Pulmonary artery endothelial cell (primary cell): ENCODE measurements at regions not wholly inside any gene's neighbourhood (a gene's known extent, or its start where the extent isn't known, plus 50 kb on each side); places are given as distances from the start of the nearest gene placed in this dataset.
"Not testable (repeated sequence)": the region's sequence is repeated elsewhere in the genome, so short reads cannot be mapped to it uniquely, and the experiment has no call there.

Experiments
- DNase-seq: peaks from one replicate; pipeline ENCODE4 v3.0.0-alpha.2; 2011; ENCODE audit warnings: low read depth, low spot score

- no peak for DNase-seq
These were observed 506.6 kb downstream of the FRK start for GRCh38 chr6:115554060-115554459.

GRCh38 chr6:115551527-115551926, 509.2 kb downstream of the FRK start:
- DNase-seq = no peak

DNA sequence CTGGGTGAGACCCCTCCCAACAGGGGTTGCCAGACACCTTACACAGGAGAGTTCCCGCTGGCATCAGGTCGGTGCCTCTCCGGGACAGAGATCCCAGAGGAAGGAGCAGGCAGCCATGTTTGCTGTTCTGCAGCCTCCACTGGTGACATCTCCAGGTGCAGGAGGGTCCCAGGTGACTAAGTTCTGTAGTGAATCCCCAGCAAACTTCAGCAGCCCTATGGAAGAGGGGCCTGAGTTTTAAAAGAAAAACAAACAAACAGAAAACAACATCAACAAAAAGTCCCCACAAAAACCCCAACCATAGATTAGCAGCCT, 515.1 kb downstream of the FRK start:
- DNase-seq = no peak

DNA sequence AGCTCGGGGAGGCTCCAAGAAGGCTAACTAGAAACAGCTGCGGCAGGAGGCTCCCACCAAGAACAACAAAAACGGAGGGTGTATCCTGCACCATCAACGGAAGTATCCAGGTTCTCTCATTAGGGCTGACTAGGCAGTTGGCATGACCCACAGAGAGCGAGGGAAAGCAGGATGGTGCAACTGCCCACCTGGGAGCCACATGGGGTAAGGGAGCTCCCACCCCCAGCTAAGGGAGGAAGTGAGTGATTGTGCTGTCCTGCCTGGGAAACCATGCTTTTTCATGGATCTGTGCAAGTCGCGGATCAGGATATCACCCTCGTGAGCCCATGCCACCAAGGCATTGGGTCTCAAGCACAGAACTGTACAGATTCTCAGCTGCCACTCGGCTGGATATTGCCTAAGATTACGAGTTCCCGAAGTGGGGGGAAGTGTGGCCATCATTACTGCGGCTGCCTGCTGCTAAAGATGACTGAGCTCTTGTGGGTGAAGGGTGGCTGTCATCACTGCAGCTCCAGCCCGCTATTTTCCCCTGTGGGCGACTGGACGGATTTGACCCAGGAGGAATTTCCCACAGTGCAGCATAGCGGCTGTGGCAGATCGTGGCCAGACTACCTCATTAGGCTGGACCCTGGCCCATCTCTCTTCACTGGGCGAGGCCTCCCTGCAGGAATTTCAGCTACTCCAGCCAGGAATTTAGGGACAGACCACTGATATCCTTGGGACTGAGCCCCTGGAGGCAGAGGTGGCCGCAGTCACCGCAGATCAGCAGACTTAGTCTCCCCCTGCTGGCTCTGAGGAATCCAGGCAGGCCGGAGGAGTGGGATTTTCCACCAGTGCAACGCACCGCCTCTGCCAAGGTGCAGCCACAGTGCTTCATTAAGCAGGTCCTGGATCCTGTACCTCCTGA, 515.7 kb downstream of the FRK start:
- DNase-seq = no peak

DNA sequence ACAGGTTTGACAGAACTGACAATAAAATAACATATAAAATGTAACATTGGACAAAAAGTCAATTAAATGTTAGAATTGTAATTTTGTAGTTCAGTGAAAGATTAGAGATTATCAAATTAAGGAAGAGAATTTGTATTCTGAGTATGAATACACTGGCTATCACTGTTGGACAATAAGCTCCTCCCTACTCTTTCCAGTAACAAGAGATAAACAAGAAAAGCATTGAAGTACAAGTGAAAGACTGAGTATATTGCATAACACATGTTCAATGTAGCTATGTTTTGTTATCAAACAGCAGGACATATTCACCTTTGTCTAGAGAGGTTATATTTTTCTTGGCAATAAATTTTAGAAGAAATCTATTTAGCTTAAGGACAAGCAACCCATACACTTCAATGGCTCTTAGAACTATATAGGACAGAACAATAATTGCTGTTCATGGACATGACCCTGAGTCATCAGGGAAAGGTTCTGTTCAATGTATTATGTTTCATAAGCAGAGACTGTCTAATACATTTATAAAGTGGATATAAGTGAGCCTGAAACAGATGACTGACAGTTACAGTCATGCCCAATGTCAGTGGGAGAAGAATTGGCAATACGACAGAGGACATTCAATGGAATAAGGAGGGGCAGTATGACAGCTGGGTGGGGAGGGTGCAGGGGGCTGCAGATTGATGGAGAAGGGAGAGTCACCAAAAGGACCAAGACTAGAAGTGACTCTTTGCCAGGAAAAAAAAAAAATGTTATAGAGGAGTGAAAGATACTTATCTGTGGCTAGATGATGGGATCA, 520.4 kb downstream of the FRK start:
- no peak for DNase-seq

DNA sequence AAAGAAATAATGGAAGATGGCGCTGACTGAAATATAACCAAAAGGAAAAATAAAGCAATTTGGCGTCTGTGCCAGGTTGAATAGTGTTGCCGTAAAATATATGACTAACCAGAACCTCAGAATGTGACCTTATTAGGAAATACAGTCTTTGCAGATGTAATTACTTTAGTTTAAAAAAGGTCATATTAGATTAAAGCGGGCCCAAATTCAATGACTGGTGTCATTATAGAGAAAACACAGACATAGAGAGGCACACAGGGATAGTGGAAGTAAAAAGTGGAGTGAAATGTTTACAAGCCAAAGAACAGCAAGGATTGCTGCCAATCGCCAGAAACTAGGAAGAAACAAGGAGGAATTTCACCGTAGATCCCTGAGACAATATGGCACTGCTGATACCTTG, 521.2 kb downstream of the FRK start:
- DNase-seq = no peak

DNA sequence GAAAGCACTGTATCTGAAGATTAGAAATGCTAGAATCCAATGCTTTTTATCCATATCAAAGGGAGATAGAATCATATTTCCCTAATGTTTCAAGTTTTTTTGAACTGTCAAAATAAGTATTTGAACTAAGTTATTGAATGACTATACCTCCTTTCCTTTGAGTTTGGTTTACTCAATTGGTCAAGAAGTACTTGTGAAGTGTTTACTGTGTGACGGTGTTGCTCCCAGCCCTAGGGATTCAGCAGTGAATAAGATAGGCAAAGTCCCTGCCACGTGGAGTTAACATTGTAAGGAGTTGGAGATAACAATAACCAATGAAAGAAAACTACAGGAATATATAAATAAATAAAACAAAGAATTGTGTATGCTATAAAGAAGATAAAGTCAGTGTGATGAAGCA, 535.9 kb downstream of the FRK start:
- DNase-seq = no peak

DNA sequence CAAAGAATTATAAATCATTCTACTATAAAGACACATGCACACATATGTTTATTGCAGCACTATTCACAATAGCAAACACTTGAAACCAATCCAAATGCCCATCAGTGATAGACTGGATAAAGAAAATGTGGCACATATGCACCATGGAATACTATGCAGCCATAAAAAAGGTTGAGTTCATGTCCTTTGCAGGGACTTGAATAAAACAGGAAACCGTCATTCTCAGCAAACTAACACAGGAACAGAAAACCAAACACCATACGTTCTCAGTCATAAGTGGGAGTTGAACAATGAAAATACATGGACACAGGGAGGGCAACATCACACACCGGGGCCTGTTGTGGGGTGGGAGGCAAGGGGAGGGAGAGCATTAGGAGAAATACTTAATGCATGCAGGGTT, 538.9 kb downstream of the FRK start:
- not testable (repeated sequence) for DNase-seq

- no peak for DNase-seq
These were observed 546.0 kb downstream of the FRK start for GRCh38 chr6:115514656-115515055.

GRCh38 chr6:115512923-115513322, 547.8 kb downstream of the FRK start:
- DNase-seq = no peak

GRCh38 chr6:115511771-115512170, 548.9 kb downstream of the FRK start:
- no peak for DNase-seq

- not testable (repeated sequence) for DNase-seq
These were observed 558.3 kb downstream of the FRK start for GRCh38 chr6:115502432-115502831.

DNA sequence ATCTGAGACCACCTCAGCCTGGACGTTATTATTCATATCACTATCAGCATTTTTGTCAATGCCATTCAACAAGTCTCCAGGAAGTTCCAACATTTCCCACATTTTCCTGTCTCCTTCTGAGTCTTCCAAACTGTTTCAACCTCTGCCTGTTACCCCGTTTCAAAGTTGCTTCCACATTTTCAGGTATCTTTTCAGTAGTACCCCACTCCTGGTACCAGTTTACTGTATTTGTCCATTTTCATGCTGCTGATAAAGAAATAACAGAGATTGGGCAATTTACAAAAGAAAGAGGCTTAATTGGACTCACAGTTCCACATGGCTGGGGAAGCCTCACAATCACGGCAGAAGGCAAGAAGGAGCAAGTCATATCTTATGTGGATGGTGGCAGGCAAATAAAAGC, 565.5 kb downstream of the FRK start:
- no peak for DNase-seq

DNA sequence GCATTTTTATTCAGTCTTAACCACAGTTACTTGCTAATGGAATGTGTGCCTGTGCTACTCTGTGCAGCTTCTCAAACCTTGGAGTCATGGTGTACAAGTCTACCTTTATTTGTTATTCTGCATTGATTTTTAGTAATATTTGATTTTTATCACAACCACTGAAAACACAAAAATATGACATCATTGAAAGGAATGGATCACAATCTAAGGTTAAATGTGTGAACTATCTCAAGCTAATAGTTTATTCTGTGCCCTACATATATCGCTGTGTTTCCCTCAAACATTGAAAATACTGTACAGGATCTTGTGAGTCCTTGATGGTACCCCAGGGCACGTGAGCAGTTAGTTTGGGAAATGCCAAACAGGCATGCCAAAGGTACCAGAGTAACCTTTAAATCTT, 573.4 kb downstream of the FRK start:
- DNase-seq = no peak

GRCh38 chr6:115485400-115485799, 575.3 kb downstream of the FRK start:
- DNase-seq = no peak

GRCh38 chr6:115480543-115480942, 580.1 kb downstream of the FRK start:
- not testable (repeated sequence) for DNase-seq

- DNase-seq = no peak
These were observed 586.1 kb downstream of the FRK start for GRCh38 chr6:115474443-115475041.

DNA sequence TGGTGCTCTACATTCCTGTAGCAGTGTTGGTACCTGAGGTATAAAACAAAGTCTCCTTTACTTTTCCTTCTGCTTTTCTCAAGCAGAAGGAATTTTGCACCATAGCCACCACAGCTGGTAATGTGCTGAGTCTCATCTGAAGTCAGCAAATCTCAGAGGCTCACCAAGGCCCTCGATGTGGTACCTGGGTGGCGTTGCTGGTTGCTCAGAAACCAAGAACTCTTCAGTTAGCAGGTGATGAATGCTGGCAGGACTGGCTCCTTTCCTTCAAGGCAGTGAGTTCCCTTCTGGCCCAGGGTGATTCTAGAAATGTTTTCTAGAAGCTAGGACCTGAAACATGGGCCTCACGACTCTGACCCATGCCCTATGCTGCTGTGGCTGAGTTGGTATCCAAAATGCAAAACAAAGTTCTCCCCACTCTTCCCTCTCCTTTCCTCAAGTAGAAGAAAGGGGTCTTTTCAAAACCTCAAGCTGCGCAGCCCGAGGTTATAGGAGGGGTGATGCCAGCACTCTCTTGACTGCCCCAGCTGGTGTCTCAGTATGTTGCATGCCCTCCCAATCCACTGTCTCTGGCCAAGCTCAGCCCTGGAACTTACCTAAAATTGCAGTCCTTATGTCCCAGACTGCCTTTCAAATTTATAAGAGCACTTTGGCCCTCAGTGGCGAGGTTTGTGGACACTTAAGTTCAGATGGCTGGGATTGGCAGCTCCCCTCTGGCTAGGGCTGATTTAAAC, 592.3 kb downstream of the FRK start:
- no peak for DNase-seq

DNA sequence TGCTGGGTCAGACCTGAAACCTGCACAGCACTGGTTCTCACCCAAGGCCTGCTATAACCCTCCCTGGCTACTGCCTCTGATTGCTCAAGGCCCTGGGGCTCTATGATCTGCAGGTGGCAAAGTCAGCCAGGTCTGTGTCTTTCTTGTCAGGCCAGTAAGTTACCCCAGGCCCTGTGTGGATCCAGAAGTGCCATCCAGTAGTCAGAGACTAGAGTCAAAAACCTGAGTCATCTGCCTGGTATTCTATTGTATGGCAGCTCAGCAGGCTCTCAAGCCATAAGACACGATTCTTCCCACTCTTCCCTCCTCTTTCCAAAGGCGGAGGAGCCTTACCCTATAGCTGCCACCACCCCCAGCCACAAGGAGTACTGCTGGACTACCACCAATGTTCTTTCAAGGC, 593.0 kb downstream of the FRK start:
- no peak for DNase-seq

DNA sequence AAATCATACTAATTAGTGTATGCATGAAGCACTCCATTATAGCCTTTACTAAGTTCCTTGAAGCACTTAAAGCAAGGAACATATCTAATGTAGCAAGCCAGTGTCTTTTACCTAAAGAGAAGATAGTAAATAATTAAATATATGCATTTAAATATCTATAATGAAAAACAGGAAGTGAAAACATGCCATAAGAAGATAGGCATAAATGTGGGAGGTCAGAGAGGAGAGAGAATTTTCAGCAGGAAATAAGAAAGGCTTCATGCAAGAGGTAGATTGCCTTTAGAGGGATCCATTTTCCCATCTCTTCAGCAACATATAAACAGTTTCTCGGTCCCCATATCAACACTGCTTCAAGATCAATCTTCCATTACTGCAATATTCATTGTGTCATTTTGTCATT, 599.8 kb downstream of the FRK start:
- DNase-seq = no peak

GRCh38 chr6:115456848-115457247, 603.8 kb downstream of the FRK start:
- DNase-seq = no peak
